Activated T-cell treated with anti-CD3 and anti-CD28 coated beads, Interleukin-2, amount 50 U/mL, for 72 hours (primary cell): ENCODE measurements at regions not wholly inside any gene's neighbourhood (a gene's known extent, or its start where the extent isn't known, plus 50 kb on each side); places are given as distances from the start of the nearest gene placed in this dataset.

Experiments used
- ATAC-seq, 2 donors: fragments of 150-1000 bp; cut with Tn5 transposase; replicated peaks in 1 of 2; 2 replicates each; pipeline ENCODE4 v1.10.0; 2021; ENCODE audit warnings: moderate library complexity in 2 of 2, mild to moderate bottlenecking in 1 of 2
- DNase-seq, 2 donors: peaks; one replicate each; pipeline ENCODE4 v3.0.0; 2021 to 2022; ENCODE audit warnings: mixed read lengths in 1 of 2
- H3K27ac Mint-ChIP-seq: one replicate; pipeline ENCODE4 v1.8.0; 2022; ENCODE audit warnings: mild to moderate bottlenecking, moderate library complexity, mixed read lengths
- H3K27me3 Mint-ChIP-seq: one replicate; pipeline ENCODE4 v1.8.0; 2022; ENCODE audit warnings: low read depth, mixed read lengths
- H3K36me3 Mint-ChIP-seq, 2 donors: one replicate each; pipeline ENCODE4 v1.8.0; 2022; ENCODE audit warnings: mixed read lengths in 2 of 2, mild to moderate bottlenecking in 1 of 2; ENCODE audit not compliant: insufficient read depth in 2 of 2
- H3K4me1 Mint-ChIP-seq: one replicate; pipeline ENCODE4 v1.8.0; 2022; ENCODE audit warnings: low read depth, mixed read lengths
- H3K4me3 Mint-ChIP-seq, 2 donors: one replicate each; pipeline ENCODE4 v1.8.0; 2022; ENCODE audit warnings: mild to moderate bottlenecking in 2 of 2, mixed read lengths in 2 of 2, moderate library complexity in 2 of 2
- H3K9me3 Mint-ChIP-seq, 2 donors: one replicate each; pipeline ENCODE4 v1.8.0; 2022; ENCODE audit warnings: mixed read lengths in 2 of 2

DNA sequence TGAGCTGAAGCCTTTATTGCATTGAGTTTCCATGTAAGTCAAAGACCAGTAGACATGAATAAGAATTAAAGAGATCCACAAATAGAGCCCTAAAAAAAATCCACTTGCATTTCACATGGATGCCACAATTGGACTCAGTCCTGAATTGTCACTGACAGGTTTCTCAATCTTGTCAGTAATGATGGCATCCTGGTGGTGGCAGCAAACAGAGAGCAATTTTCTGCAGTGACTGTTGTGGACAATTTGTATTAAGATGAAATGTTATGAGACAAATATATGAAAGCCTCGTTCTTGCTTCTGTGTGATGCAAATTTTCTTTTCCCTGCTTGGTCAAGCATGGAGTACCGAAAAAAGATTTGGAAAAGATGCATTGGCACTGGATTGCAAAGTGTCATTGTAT, 278.9 kb downstream of the SAMD5 start:
- H3K4me1 Mint-ChIP-seq, result no peaks in the 10 kb centered on the region
- peaks cover 3 to 4% of the 10 kb centered on the region in 2 donors for H3K9me3 Mint-ChIP-seq
- ATAC-seq (no peak), DNase-seq (no peak)
- H3K4me3 Mint-ChIP-seq, result no peak overlapping the region
- no peak overlapping the region for H3K27ac Mint-ChIP-seq
- no peaks in the 10 kb centered on the region for H3K36me3 Mint-ChIP-seq
- H3K27me3 Mint-ChIP-seq, result no peaks in the 10 kb centered on the region

GRCh38 chr6:147789430-147789947, 281.0 kb downstream of the SAMD5 start:
- DNase-seq, result no peak
- ATAC-seq, result no peak
- H3K36me3 Mint-ChIP-seq, result no peaks in the 10 kb centered on the region
- no peaks in the 10 kb centered on the region for H3K27me3 Mint-ChIP-seq
- peaks cover 3 to 4% of the 10 kb centered on the region in 2 donors for H3K9me3 Mint-ChIP-seq
- H3K4me3 Mint-ChIP-seq, result no peak overlapping the region
- H3K27ac Mint-ChIP-seq, result no peak overlapping the region
- H3K4me1 Mint-ChIP-seq, result no peaks in the 10 kb centered on the region

DNA sequence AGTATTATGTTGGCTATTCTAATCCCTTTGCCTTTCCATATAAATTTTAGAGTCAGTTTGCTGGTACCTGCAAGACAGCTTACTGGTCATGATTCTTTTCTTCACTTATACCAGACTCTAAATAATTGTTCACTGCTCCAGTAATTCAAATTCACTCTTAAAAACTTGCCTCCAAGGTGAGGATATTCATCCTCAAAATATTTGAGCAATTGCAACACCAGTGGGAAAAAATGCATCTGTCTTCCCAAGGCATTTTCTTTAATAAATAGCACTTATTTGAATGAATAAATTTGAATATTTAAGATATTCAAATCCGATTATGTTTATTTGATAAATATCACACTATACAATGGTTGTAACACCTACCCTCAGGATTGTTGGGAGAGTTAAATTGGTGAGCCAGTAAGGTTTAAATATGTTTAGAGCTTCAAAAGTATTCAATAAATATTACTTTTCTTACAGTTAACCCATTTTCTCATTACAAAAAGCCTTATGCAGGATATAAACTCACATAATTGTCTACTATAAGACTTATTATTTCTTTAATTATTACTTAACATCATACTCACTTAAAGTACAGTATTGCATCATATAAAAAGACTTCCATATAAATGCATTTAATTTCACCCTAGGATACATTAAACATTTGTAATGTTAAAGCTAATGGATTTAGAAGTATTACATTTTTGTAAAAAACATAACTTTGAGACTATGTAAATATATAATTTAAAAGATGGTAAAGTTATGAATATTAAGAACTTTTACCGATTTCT, 285.6 kb downstream of the SAMD5 start:
- no peaks in the 10 kb centered on the region for H3K27me3 Mint-ChIP-seq
- H3K9me3 Mint-ChIP-seq, result peaks cover 3 to 4% of the 10 kb centered on the region in 2 donors
- ATAC-seq (no peak), DNase-seq (no peak)
- H3K4me1 Mint-ChIP-seq, result no peaks in the 10 kb centered on the region
- H3K27ac Mint-ChIP-seq, result no peak overlapping the region
- H3K36me3 Mint-ChIP-seq, result no peaks in the 10 kb centered on the region
- no peak overlapping the region for H3K4me3 Mint-ChIP-seq

GRCh38 chr6:147802459-147802858, 294.0 kb downstream of the SAMD5 start:
- ATAC-seq, result no peak
- no peak overlapping the region for H3K4me3 Mint-ChIP-seq
- H3K9me3 Mint-ChIP-seq, result peaks cover 12% of the 10 kb centered on the region in 2 donors
- peaks cover 0 to 2% of the 10 kb centered on the region in 2 donors for H3K36me3 Mint-ChIP-seq
- H3K4me1 Mint-ChIP-seq, result no peaks in the 10 kb centered on the region
- no peaks in the 10 kb centered on the region for H3K27me3 Mint-ChIP-seq
- no peak for DNase-seq
- H3K27ac Mint-ChIP-seq, result no peak overlapping the region

- ATAC-seq, result no peak
- Mint-ChIP-seq H3K9me3 (peaks cover 12% of the 10 kb centered on the region in 2 donors), H3K27ac (no peak overlapping the region), H3K4me1 (no peaks in the 10 kb centered on the region), H3K36me3 (peaks cover 0 to 2% of the 10 kb centered on the region in 2 donors), H3K27me3 (no peaks in the 10 kb centered on the region), H3K4me3 (no peak overlapping the region)
- no peak for DNase-seq
Measured at GRCh38 chr6:147805155-147805554, 296.7 kb downstream of the SAMD5 start.

DNA sequence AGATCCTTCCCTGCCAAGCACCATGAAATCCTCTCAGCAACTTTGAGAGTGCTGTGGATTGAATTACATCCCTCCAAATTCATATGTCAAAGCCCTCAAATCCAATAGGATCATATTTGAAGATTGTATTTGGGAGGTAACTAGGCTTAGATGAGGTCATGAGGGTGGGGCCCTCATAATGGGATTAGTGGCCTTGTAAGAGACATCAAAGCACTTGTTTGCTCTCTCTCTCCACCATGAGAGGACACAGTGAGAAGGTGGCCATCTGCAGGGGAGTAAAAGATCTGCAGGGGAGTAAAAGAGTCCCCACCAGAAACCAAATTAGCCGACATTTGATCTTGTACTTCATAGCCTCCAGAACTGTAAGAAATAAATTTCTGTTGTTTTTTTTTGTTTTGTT, 298.2 kb downstream of the SAMD5 start:
- no peak for DNase-seq
- Mint-ChIP-seq H3K27me3 (no peaks in the 10 kb centered on the region), H3K27ac (no peak overlapping the region), H3K4me3 (no peak overlapping the region), H3K9me3 (peaks cover 12% of the 10 kb centered on the region in 2 donors), H3K4me1 (no peaks in the 10 kb centered on the region), H3K36me3 (peaks cover 0 to 2% of the 10 kb centered on the region in 2 donors)
- ATAC-seq, result no peak

DNA sequence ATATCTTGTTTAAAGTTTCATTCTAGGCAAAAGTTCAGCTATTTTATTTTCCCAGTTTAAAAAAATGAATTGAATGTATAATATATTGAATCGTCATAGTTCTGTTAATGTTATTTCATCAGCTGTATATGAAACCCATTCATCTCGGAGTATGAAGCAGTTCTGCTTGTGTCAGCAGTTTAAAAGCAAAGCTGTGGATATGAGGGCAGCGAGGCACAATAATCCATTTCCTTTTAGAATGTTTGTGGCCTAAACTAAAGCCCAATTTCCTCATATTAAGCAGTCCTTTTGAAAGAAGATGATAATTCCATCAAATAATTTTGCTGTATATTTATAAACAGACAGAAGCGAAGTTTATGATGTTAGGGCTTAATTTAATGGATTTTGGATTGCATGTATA, 300.1 kb downstream of the SAMD5 start:
- no peak overlapping the region for H3K4me3 Mint-ChIP-seq
- no peaks in the 10 kb centered on the region for H3K4me1 Mint-ChIP-seq
- DNase-seq (no peak), ATAC-seq (no peak)
- H3K9me3 Mint-ChIP-seq, result peaks cover 9 to 12% of the 10 kb centered on the region in 2 donors
- H3K27me3 Mint-ChIP-seq, result no peaks in the 10 kb centered on the region
- H3K27ac Mint-ChIP-seq, result no peak overlapping the region
- peaks cover 0 to 2% of the 10 kb centered on the region in 2 donors for H3K36me3 Mint-ChIP-seq

- no peak for DNase-seq
- ATAC-seq, result no peak
- H3K27ac Mint-ChIP-seq, result no peak overlapping the region
- H3K36me3 Mint-ChIP-seq, result no peaks in the 10 kb centered on the region
- no peaks in the 10 kb centered on the region for H3K9me3 Mint-ChIP-seq
- H3K4me1 Mint-ChIP-seq, result no peaks in the 10 kb centered on the region
- no peaks in the 10 kb centered on the region for H3K27me3 Mint-ChIP-seq
- H3K4me3 Mint-ChIP-seq, result no peak overlapping the region
Measured at GRCh38 chr6:147811913-147812629, 303.6 kb downstream of the SAMD5 start.

- Mint-ChIP-seq H3K27ac (no peak overlapping the region), H3K36me3 (no peaks in the 10 kb centered on the region), H3K27me3 (no peaks in the 10 kb centered on the region), H3K4me1 (no peaks in the 10 kb centered on the region), H3K4me3 (no peak overlapping the region), H3K9me3 (no peaks in the 10 kb centered on the region)
- ATAC-seq (no peak), DNase-seq (no peak)
Measured at GRCh38 chr6:147817042-147817689, 308.7 kb downstream of the SAMD5 start.

DNA sequence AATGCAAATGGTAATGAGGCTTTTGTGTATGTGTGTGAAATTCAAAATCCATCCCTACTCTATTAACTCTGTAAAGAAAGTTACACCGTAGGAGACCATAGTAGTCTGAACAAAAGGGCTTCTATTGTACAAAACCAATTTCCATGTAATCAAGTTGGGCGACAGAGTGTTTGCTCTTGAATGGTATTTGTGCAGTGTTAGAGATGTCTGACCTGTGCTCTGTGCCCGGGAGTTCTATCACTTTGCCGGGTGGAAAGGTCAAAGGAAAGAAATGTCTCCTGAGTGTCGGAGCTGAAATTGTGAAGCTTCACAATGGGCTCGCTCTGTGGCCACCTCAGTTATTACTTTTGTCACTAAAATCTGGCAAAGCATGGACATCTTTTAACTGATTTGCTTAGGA, 312.0 kb downstream of the SAMD5 start:
- Mint-ChIP-seq H3K4me1 (no peaks in the 10 kb centered on the region), H3K36me3 (no peaks in the 10 kb centered on the region), H3K4me3 (no peak overlapping the region), H3K27me3 (no peaks in the 10 kb centered on the region), H3K9me3 (no peaks in the 10 kb centered on the region), H3K27ac (no peak overlapping the region)
- no peak for ATAC-seq
- no peak for DNase-seq

GRCh38 chr6:147821295-147821897, 312.9 kb downstream of the SAMD5 start:
- ATAC-seq (no peak), DNase-seq (no peak)
- Mint-ChIP-seq H3K27ac (no peak overlapping the region), H3K27me3 (no peaks in the 10 kb centered on the region), H3K36me3 (no peaks in the 10 kb centered on the region), H3K4me1 (no peaks in the 10 kb centered on the region), H3K4me3 (no peak overlapping the region), H3K9me3 (no peaks in the 10 kb centered on the region)

DNA sequence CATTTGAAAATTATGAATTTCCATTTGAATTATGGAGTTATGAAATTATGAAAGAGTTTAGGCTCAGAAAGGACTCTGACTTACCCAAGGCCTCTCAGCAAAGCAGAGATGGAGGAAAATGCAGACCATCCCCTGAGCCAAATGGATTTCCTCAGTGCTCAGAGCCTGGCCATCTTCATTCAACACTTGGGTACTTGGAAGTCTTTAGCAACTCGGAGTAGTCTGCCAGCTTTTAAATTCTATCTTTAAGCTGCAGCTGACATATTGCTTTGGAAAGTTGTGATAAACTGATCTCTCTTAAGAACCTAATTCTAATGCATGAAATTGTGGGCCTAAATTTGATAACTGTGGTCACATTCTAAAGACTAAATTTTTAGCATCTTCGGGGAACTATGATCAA, 315.4 kb downstream of the SAMD5 start:
- DNase-seq (no peak), ATAC-seq (no peak)
- Mint-ChIP-seq H3K27ac (no peak overlapping the region), H3K27me3 (no peaks in the 10 kb centered on the region), H3K9me3 (no peaks in the 10 kb centered on the region), H3K4me1 (no peaks in the 10 kb centered on the region), H3K4me3 (no peak overlapping the region), H3K36me3 (no peaks in the 10 kb centered on the region)

DNA sequence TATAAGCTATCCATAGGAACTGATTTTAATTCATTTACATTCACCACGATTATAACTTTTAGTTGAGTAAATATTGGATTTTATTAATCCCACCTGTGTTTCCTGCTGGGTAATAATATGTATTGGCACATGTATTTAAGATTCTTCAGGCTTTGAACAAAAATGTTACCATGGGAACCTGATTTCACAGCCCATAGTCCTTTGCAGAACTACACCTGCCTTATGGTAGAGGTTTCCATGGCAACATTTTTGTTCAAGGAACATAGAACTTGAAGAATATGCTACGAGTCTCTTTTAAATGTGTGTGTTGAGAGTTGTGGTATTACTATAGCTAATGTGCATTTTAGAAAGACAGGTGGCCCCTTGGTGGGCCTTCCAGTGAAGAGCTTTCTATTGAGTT, 317.4 kb downstream of the SAMD5 start:
- Mint-ChIP-seq H3K36me3 (no peaks in the 10 kb centered on the region), H3K27ac (no peak overlapping the region)

More for the DNA sequence above, 317.4 kb downstream of the SAMD5 start:
- H3K27me3 Mint-ChIP-seq, result no peaks in the 10 kb centered on the region
- no peaks in the 10 kb centered on the region for H3K4me1 Mint-ChIP-seq
- ATAC-seq (no peak), DNase-seq (no peak)
- no peak overlapping the region for H3K4me3 Mint-ChIP-seq
- H3K9me3 Mint-ChIP-seq, result no peaks in the 10 kb centered on the region
